Ascending aorta (tissue), 2 donors: ENCODE measurements at regions not wholly inside any gene's neighbourhood (a gene's known extent, or its start where the extent isn't known, plus 50 kb on each side); places are given as distances from the start of the nearest gene placed in this dataset.

ENCODE experiments used
- DNase-seq, 2 donors: peaks; one replicate each; pipeline ENCODE4 v3.0.0-alpha.2; 2019; ENCODE audit warnings: low spot score in 2 of 2
- H3K27ac ChIP-seq, 2 donors: fragments of 200-600 bp; sonication (generic); one replicate each; pipeline ENCODE4 v1.5.1; 2016 to 2017; ENCODE audit warnings: mild to moderate bottlenecking in 1 of 2
- H3K27me3 ChIP-seq: fragments of 200-600 bp; sonication (generic); one replicate; pipeline ENCODE4 v1.5.1; 2017
- H3K36me3 ChIP-seq, 2 donors: fragments of 200-600 bp; sonication (generic); one replicate each; pipeline ENCODE4 v1.5.1; 2016
- H3K4me1 ChIP-seq, 2 donors: fragments of 200-600 bp; sonication (generic); one replicate each; pipeline ENCODE4 v1.5.1; 2016 to 2017; ENCODE audit warnings: mild to moderate bottlenecking in 1 of 2
- H3K4me3 ChIP-seq, 2 donors: fragments of 200-600 bp; sonication (generic); one replicate each; pipeline ENCODE4 v1.5.1; 2016 to 2017; ENCODE audit warnings: mild to moderate bottlenecking in 1 of 2
- H3K9me3 ChIP-seq, 2 donors: fragments of 200-600 bp; sonication (generic); one replicate each; pipeline ENCODE4 v1.5.1; 2016
- intact Hi-C: fragments of 100-400 bp; cut with DNase I; formaldehyde crosslinking; loops from one replicate; pipeline ENCODE4 v1.15.1; 2023
- TF ChIP-seq, protein P1 (sequence below), 3 experiments: fragments of 200-600 bp in 2 of 3; fragments of 450-650 bp in 1 of 3; sonication (generic) in 2 of 3; IDR thresholded peaks; one replicate each; pipeline ENCODE4 v1.5.1; 2016 to 2019; ENCODE audit warnings: antibody characterized with exemption in 3 of 3, mild to moderate bottlenecking in 1 of 3, moderate library complexity in 1 of 3

DNA sequence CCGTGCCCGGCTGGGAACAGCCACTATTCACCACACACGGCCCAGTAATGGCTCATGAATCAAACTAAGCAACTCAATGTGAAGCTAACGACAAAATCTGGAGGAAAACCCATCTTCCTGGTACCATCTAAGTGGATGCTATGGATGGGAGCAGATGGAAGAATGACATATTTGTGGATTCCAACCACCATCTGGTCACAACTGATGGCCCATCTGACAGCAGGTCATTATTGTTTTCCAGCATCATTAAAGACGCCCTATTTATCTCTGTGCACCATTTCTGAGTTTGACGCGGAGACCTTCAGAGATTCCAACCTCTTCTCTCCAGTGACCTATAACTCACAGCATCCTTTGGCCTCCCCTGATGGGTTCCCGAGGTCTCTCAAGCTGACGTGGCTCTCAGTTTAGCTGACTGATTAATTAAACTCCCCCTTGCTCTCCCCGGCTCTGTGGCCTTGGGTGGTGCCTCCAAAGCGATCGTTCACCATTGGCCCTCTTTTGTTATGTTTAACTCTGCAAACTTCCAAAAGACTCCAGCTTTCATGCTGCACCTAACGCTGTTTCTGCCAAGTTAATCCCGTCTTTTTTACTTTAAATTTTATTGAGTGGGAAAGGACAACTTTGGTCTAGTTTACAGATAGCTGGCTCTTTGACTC, 1514.4 kb downstream of the BRD1 start:
- no peak overlapping the region for H3K4me3 ChIP-seq
- no peaks in the 10 kb centered on the region for H3K4me1 ChIP-seq
- no peaks in the 10 kb centered on the region for H3K36me3 ChIP-seq
- peaks cover 0 to 6% of the 10 kb centered on the region in 2 donors for H3K9me3 ChIP-seq
- TF ChIP-seq, protein P1, sequence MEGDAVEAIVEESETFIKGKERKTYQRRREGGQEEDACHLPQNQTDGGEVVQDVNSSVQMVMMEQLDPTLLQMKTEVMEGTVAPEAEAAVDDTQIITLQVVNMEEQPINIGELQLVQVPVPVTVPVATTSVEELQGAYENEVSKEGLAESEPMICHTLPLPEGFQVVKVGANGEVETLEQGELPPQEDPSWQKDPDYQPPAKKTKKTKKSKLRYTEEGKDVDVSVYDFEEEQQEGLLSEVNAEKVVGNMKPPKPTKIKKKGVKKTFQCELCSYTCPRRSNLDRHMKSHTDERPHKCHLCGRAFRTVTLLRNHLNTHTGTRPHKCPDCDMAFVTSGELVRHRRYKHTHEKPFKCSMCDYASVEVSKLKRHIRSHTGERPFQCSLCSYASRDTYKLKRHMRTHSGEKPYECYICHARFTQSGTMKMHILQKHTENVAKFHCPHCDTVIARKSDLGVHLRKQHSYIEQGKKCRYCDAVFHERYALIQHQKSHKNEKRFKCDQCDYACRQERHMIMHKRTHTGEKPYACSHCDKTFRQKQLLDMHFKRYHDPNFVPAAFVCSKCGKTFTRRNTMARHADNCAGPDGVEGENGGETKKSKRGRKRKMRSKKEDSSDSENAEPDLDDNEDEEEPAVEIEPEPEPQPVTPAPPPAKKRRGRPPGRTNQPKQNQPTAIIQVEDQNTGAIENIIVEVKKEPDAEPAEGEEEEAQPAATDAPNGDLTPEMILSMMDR (IDR thresholded peaks at IDR 0.05), result no peak
- DNase-seq, result no peak
- intact Hi-C loops, result no loop called here
- no peak overlapping the region for H3K27ac ChIP-seq
- H3K27me3 ChIP-seq, result no peaks in the 10 kb centered on the region

GRCh38 chr22:48310740-48311139, 1516.9 kb downstream of the BRD1 start:
- Histone ChIP-seq H3K27me3 (no peaks in the 10 kb centered on the region), H3K36me3 (no peaks in the 10 kb centered on the region), H3K4me3 (no peak overlapping the region), H3K27ac (no peak overlapping the region), H3K4me1 (no peaks in the 10 kb centered on the region), H3K9me3 (peaks cover 0 to 6% of the 10 kb centered on the region in 2 donors)
- TF ChIP-seq, protein P1 (IDR thresholded peaks at IDR 0.05), result no peak
- DNase-seq, result no peak
- intact Hi-C loops, result no loop called here

- Histone ChIP-seq H3K36me3 (no peaks in the 10 kb centered on the region), H3K9me3 (peaks cover 0 to 6% of the 10 kb centered on the region in 2 donors), H3K4me3 (no peak overlapping the region), H3K27ac (no peak overlapping the region), H3K27me3 (no peaks in the 10 kb centered on the region), H3K4me1 (no peaks in the 10 kb centered on the region)
- intact Hi-C loops, result no loop called here
- TF ChIP-seq, protein P1 (IDR thresholded peaks at IDR 0.05), result no peak
- no peak for DNase-seq
Observed at GRCh38 chr22:48310289-48310688, 1517.4 kb downstream of the BRD1 start.

GRCh38 chr22:48309836-48310235, 1517.8 kb downstream of the BRD1 start:
- Histone ChIP-seq H3K4me3 (no peak overlapping the region), H3K27me3 (no peaks in the 10 kb centered on the region), H3K27ac (no peak overlapping the region), H3K36me3 (no peaks in the 10 kb centered on the region), H3K4me1 (no peaks in the 10 kb centered on the region), H3K9me3 (peaks cover 0 to 6% of the 10 kb centered on the region in 2 donors)
- intact Hi-C loops, result no loop called here
- TF ChIP-seq, protein P1 (IDR thresholded peaks at IDR 0.05), result no peak
- DNase-seq, result no peak

GRCh38 chr22:48309115-48309705, 1518.5 kb downstream of the BRD1 start:
- TF ChIP-seq, protein P1 (IDR thresholded peaks at IDR 0.05), result no peak
- DNase-seq, result no peak
- Histone ChIP-seq H3K4me1 (no peaks in the 10 kb centered on the region), H3K9me3 (peaks cover 0 to 6% of the 10 kb centered on the region in 2 donors), H3K36me3 (no peaks in the 10 kb centered on the region), H3K27ac (no peak overlapping the region), H3K4me3 (no peak overlapping the region), H3K27me3 (no peaks in the 10 kb centered on the region)
- intact Hi-C loops, result no loop called here
